Kidney epithelial cell (primary cell): ENCODE measurements at regions not wholly inside any gene's neighbourhood (a gene's known extent, or its start where the extent isn't known, plus 50 kb on each side); places are given as distances from the start of the nearest gene placed in this dataset.

Source experiments
- DNase-seq: peaks from one replicate; pipeline ENCODE4 v3.0.0-alpha.2; 2010; ENCODE audit warnings: low read depth
- H3K27me3 ChIP-seq: 2 replicates; pipeline ENCODE4 v1.6.0; 2011; ENCODE audit warnings: low read length; ENCODE audit not compliant: control insufficient read depth, insufficient read depth
- H3K36me3 ChIP-seq: 2 replicates; pipeline ENCODE4 v1.5.1; 2011; ENCODE audit warnings: low read length; ENCODE audit not compliant: control insufficient read depth, insufficient read depth
- H3K4me3 ChIP-seq: 2 replicates; pipeline ENCODE4 v1.5.1; 2011; ENCODE audit warnings: low read depth, mild to moderate bottlenecking, control low read depth, low read length
- CTCF ChIP-seq: IDR thresholded peaks from 2 replicates; pipeline ENCODE4 v1.5.1; 2011; ENCODE audit warnings: mild to moderate bottlenecking, moderate library complexity, low read length, control low read depth, inconsistent platforms; ENCODE audit not compliant: insufficient read depth, poor library complexity, severe bottlenecking

- DNase-seq, result no peak
- Histone ChIP-seq H3K27me3 (no peaks in the 10 kb centered on the region), H3K36me3 (no peaks in the 10 kb centered on the region), H3K4me3 (no peak overlapping the region)
- no peak for TF ChIP-seq CTCF
Measured at GRCh38 chr1:80878343-80878742, 922.4 kb upstream of the ADGRL2 start.

- Histone ChIP-seq H3K36me3 (no peaks in the 10 kb centered on the region), H3K27me3 (no peaks in the 10 kb centered on the region), H3K4me3 (no peak overlapping the region)
- no peak for DNase-seq
- no peak for TF ChIP-seq CTCF
Measured at GRCh38 chr1:80876035-80876434, 924.7 kb upstream of the ADGRL2 start.

DNA sequence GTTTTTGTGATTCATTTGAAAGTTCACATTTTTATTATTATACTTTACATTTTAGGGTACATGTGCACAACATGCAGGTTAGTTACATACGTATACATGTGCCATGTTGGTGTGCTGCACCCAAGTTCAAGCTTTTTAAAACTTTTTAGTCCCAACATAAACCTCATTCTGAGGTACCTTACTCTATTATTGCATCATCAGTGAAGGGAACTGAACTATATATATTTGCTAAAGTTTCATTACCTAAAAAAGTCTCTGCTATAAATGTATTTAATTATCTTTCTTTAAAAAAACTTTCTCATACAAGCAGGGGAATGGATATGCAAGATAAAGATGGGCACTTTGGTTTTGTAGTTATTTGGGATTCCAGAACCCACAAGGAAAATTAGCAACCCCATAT lies 931.4 kb upstream of the ADGRL2 start:
- Histone ChIP-seq H3K27me3 (no peaks in the 10 kb centered on the region), H3K36me3 (no peaks in the 10 kb centered on the region), H3K4me3 (no peak overlapping the region)
- DNase-seq, result no peak
- TF ChIP-seq CTCF, result no peak

DNA sequence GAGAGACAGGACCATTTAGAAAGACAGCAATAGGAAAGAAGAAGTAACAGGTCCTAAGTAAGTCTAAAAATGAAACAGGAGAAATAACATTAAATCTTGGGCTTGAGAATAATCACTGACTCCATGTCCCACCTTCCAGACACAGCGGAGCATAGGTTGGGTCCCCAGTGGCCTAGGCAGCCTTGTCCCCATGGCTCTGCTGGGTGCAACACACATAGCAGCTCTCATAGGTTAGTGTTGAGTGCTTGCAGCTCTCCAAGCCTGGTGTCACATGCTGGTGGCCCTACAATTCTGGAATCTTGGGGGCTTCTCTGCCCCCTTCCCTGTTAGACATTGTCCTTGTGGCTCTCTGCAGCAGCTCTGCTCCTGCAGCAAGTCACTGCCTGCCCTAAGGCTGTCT lies 952.8 kb upstream of the ADGRL2 start:
- no peak for DNase-seq
- no peaks in the 10 kb centered on the region for H3K27me3 ChIP-seq
- H3K4me3 ChIP-seq, result no peak overlapping the region
- TF ChIP-seq CTCF, result no peak
- H3K36me3 ChIP-seq, result no peaks in the 10 kb centered on the region

GRCh38 chr1:80846966-80847365 lies 953.8 kb upstream of the ADGRL2 start:
- Histone ChIP-seq H3K4me3 (no peak overlapping the region), H3K27me3 (no peaks in the 10 kb centered on the region), H3K36me3 (no peaks in the 10 kb centered on the region)
- no peak for TF ChIP-seq CTCF
- no peak for DNase-seq

DNA sequence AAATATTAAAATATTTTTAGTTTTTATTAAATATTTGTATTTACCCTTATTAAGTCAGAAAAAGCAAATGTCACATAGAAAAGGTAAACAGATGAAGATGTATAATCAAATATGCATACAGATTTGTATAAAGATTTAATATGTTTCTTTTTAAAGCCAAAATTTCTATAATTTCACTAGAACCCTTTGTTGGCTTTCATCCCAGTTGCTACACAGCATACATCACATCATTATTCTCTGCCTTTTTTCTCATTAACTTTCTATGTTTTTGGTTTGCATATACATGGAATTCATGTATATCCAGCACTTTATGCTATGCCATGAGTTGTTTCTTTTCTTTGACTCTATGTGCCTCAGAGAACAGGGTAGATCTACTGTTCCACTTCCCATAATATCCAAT lies 957.9 kb upstream of the ADGRL2 start:
- TF ChIP-seq CTCF, result no peak
- no peaks in the 10 kb centered on the region for H3K36me3 ChIP-seq
- no peak for DNase-seq
- no peaks in the 10 kb centered on the region for H3K27me3 ChIP-seq
- H3K4me3 ChIP-seq, result no peak overlapping the region
